Cerebellar cortex (tissue), 1 donor: ENCODE measurements at regions not wholly inside any gene's neighbourhood (a gene's known extent, or its start where the extent isn't known, plus 50 kb on each side); places are given as distances from the start of the nearest gene placed in this dataset.

ENCODE experiments used
- DNase-seq: peaks from one replicate; pipeline ENCODE4 v3.0.0-alpha.2; 2015; ENCODE audit warnings: low spot score

- DNase-seq = no peak
Measured at GRCh38 chr14:97657609-97658008, 860.4 kb downstream of the VRK1 start.

- DNase-seq = no peak
Measured at GRCh38 chr14:97687944-97688630, 890.9 kb downstream of the VRK1 start.

DNA sequence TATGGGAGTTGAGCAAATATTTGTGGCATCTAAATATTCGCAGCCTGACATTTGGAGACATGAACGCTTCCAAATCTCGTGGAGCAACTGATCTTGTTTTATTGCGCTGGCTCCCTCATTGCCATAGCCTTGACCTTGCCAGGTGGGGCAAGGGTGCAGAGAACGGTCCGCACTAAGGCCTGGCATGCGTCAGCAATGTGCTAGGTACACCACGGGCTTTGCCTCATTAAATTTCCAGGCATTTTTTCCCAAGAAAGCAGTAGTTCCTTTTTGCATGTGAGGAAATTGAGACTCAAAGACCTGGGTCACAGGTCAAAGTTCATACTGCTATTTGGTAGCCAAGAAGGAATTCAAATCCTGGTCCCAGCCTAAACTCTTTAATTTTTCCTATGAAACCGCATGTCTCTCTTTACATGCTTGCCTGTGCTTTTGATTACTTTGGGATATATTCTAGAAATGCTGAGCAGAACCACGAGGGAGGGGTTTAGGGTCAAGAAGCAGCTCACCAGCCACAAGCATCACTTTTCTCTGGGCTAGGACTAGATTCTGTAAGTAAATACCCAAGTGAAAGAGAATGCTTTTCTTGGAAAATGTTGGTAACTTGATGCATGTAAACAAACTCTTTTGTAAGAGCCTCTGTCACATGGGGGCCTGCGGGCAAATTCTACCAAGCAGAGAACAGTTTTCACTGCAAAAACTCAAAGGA, 891.6 kb downstream of the VRK1 start:
- DNase-seq = no peak

GRCh38 chr14:97692084-97692483, 894.9 kb downstream of the VRK1 start:
- DNase-seq = no peak

DNA sequence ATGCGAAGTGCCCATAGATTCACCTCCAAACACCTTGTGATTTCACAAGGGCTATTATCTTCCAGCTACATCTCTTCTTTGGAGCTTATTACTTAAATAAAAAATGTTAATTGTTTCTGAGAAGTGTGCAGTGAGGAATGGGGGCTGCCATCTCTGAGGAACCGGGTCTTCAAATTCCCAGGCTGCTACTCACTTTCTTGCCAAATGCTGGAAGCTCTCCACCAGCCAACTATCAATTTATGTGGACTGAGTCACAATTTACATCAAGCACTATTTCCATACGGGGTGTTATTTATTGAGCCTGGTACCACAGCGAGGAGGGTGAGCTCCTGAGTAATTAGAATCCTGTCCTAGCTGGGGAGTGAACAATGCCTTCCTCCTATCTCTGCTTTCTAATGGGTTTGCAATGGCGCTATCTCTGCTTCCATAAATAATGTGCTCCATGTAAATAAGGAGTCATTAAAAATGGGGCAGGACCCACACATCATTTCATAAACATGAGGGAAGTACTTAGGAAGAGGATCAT, 898.3 kb downstream of the VRK1 start:
- DNase-seq = no peak

DNA sequence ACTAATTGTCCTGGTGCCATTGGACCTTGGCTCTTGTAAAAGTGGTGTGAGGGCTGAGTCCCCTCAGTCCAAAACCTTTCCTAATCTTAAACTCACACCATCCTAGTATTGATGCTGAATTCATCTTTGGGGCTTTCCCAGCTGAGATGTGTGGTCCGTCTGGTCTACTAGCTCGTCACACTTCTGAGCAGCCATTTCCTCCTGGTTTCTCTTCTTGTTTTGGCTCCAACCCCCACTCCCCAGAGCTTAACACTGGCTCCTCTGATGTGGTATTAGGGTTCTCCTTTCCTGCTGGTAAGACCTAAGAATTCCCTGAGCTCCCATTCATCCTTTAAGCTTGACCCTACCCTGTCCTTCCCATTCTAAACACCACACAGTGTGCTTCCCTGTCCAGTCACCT, 900.6 kb downstream of the VRK1 start:
- DNase-seq = no peak

GRCh38 chr14:97699026-97699425, 901.8 kb downstream of the VRK1 start:
- DNase-seq = no peak

- no peak for DNase-seq
Measured at GRCh38 chr14:97703006-97703760, 906.0 kb downstream of the VRK1 start.

- DNase-seq = no peak
Measured at GRCh38 chr14:97704316-97704885, 907.2 kb downstream of the VRK1 start.

GRCh38 chr14:97705107-97705506, 907.9 kb downstream of the VRK1 start:
- DNase-seq = no peak

- no peak for DNase-seq
Measured at GRCh38 chr14:97705976-97706375, 908.8 kb downstream of the VRK1 start.

- no peak for DNase-seq
Measured at GRCh38 chr14:97706819-97707218, 909.6 kb downstream of the VRK1 start.

DNA sequence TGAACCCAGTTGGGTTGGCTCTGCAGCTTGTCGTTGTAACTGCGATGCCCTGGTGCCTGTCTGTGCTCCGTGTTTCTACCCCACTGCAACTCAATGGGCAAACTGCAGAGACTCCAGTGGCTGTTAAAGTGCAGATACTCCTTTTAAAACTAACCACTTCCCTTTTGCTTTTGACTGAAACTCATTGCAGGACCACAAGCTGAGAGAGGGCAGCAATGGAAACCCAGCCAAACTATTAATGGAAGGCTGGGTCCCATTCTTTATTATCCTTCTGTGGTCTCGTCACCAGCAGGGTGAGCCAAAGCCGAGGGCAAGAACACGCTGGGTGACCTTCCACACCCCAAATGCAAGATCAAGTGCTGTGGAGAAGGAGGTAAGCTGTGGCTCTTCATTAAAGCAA, 910.4 kb downstream of the VRK1 start:
- DNase-seq = no peak

GRCh38 chr14:97709552-97709951, 912.4 kb downstream of the VRK1 start:
- no peak for DNase-seq

GRCh38 chr14:97710726-97711125, 913.5 kb downstream of the VRK1 start:
- DNase-seq = no peak

- no peak for DNase-seq
Measured at GRCh38 chr14:97712471-97712870, 915.3 kb downstream of the VRK1 start.

- DNase-seq = no peak
Measured at GRCh38 chr14:97713023-97713422, 915.8 kb downstream of the VRK1 start.

DNA sequence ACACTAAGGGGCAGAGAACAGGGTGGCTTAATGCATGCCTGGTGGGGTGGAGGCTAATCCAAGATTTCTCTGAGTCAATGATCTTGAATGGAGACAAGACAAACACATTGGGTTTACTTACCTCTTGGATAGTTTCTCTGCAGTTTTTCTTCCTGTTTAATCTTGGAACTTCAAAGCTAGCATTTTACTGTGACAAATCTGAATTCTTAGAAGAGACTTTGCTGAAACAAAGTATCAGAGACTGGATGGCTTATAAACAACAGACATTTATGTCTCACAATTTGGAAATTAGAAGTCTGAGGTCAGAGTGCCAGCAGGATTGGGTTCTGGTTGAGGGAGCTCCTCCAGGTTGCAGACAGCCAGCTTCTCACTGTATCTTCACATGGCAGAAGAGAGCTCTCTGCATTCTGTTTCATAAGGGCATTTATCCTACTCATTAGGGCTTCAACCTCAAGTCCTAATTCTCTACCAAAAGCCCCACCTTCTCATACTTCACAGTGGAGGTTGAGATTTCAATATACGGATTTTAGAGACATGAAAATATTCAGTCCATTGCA, 921.8 kb downstream of the VRK1 start:
- no peak for DNase-seq

DNA sequence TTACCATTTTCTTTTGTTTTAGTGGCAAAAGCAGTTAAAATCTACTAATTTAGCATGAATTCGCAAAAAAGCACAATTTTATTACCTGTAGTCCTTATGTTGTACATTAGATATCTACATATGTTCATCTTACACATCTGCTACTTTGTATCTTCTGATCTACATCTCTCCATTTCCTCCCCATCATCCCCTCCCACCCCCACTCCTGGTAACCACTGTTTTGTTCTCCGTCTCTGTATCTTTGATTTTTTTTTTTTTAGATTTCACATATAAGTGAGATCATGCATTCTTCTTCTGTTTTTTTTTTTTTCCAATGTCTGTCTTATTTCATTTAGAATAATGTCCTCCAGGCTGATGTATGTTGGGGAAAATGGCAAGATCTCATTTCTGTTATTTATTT, 922.7 kb downstream of the VRK1 start:
- DNase-seq = no peak

- no peak for DNase-seq
Measured at GRCh38 chr14:97723351-97723750, 926.2 kb downstream of the VRK1 start.

GRCh38 chr14:97723819-97724218, 926.6 kb downstream of the VRK1 start:
- DNase-seq = no peak

GRCh38 chr14:97724265-97724731, 927.1 kb downstream of the VRK1 start:
- DNase-seq = no peak
